Glutamatergic neuron (in vitro differentiated cells): ENCODE measurements at regions not wholly inside any gene's neighbourhood (a gene's known extent, or its start where the extent isn't known, plus 50 kb on each side); places are given as distances from the start of the nearest gene placed in this dataset.

Experiments
- DNase-seq: peaks from one replicate; pipeline ENCODE4 v3.0.0; 2022
- H3K27ac Mint-ChIP-seq: one replicate; pipeline ENCODE4 v1.8.0; 2020; ENCODE audit warnings: mild to moderate bottlenecking, mixed read lengths, inconsistent platforms; ENCODE audit not compliant: unreplicated experiment
- H3K27me3 Mint-ChIP-seq: one replicate; pipeline ENCODE4 v1.8.0; 2020; ENCODE audit warnings: mild to moderate bottlenecking, moderate library complexity, mixed read lengths, inconsistent platforms; ENCODE audit not compliant: unreplicated experiment
- H3K36me3 Mint-ChIP-seq: one replicate; pipeline ENCODE4 v1.8.0; 2020; ENCODE audit warnings: mild to moderate bottlenecking, mixed read lengths, inconsistent platforms; ENCODE audit not compliant: unreplicated experiment
- H3K4me1 Mint-ChIP-seq: one replicate; pipeline ENCODE4 v1.8.0; 2020; ENCODE audit warnings: mild to moderate bottlenecking, low read depth, mixed read lengths, inconsistent platforms; ENCODE audit not compliant: unreplicated experiment
- H3K4me3 Mint-ChIP-seq: one replicate; pipeline ENCODE4 v1.8.0; 2020; ENCODE audit warnings: mild to moderate bottlenecking, mixed read lengths, inconsistent platforms; ENCODE audit not compliant: unreplicated experiment
- H3K9me3 Mint-ChIP-seq: one replicate; pipeline ENCODE4 v1.8.0; 2020; ENCODE audit warnings: mild to moderate bottlenecking, moderate library complexity, mixed read lengths, inconsistent platforms; ENCODE audit not compliant: unreplicated experiment
- CTCF ChIP-seq: fragments of 200-600 bp; sonication (generic); IDR thresholded peaks from one replicate; pipeline ENCODE4 v1.5.0; 2021; ENCODE audit not compliant: partially characterized antibody, unreplicated experiment

- no peaks in the 10 kb centered on the region for H3K9me3 Mint-ChIP-seq
- no peak for DNase-seq
- no peak for TF ChIP-seq CTCF
- H3K27me3 Mint-ChIP-seq: no peaks in the 10 kb centered on the region
- H3K27ac Mint-ChIP-seq: no peak overlapping the region
- H3K36me3 Mint-ChIP-seq: no peaks in the 10 kb centered on the region
- no peaks in the 10 kb centered on the region for H3K4me1 Mint-ChIP-seq
- H3K4me3 Mint-ChIP-seq: no peak overlapping the region
Measured at GRCh38 chrX:10897768-10898167, 213.4 kb upstream of the HCCS start.

- Mint-ChIP-seq H3K27ac (no peak overlapping the region), H3K36me3 (no peaks in the 10 kb centered on the region), H3K9me3 (no peaks in the 10 kb centered on the region), H3K4me1 (no peaks in the 10 kb centered on the region), H3K27me3 (no peaks in the 10 kb centered on the region), H3K4me3 (no peak overlapping the region)
- no peak for TF ChIP-seq CTCF
- DNase-seq: no peak
Measured at GRCh38 chrX:10900585-10901289, 210.4 kb upstream of the HCCS start.

- no peak overlapping the region for H3K27ac Mint-ChIP-seq
- no peaks in the 10 kb centered on the region for H3K4me1 Mint-ChIP-seq
- no peak for DNase-seq
- TF ChIP-seq CTCF: no peak
- no peaks in the 10 kb centered on the region for H3K9me3 Mint-ChIP-seq
- H3K27me3 Mint-ChIP-seq: no peaks in the 10 kb centered on the region
- no peak overlapping the region for H3K4me3 Mint-ChIP-seq
- no peaks in the 10 kb centered on the region for H3K36me3 Mint-ChIP-seq
Measured at GRCh38 chrX:10901290-10901633, 209.9 kb upstream of the HCCS start.

- Mint-ChIP-seq H3K36me3 (no peaks in the 10 kb centered on the region), H3K27ac (no peak overlapping the region), H3K4me3 (no peak overlapping the region), H3K9me3 (no peaks in the 10 kb centered on the region), H3K4me1 (no peaks in the 10 kb centered on the region), H3K27me3 (no peaks in the 10 kb centered on the region)
- no peak for TF ChIP-seq CTCF
- no peak for DNase-seq
Measured at GRCh38 chrX:10902001-10902400, 209.1 kb upstream of the HCCS start.

GRCh38 chrX:10903523-10903922, 207.6 kb upstream of the HCCS start:
- Mint-ChIP-seq H3K4me3 (no peak overlapping the region), H3K27me3 (no peaks in the 10 kb centered on the region), H3K4me1 (no peaks in the 10 kb centered on the region), H3K27ac (no peak overlapping the region), H3K36me3 (no peaks in the 10 kb centered on the region), H3K9me3 (no peaks in the 10 kb centered on the region)
- DNase-seq: no peak
- TF ChIP-seq CTCF: no peak
